ENCODE measurements at regions not wholly inside any gene's neighbourhood (a gene's known extent, or its start where the extent isn't known, plus 50 kb on each side); places are given as distances from the start of the nearest gene placed in this dataset.

DNA sequence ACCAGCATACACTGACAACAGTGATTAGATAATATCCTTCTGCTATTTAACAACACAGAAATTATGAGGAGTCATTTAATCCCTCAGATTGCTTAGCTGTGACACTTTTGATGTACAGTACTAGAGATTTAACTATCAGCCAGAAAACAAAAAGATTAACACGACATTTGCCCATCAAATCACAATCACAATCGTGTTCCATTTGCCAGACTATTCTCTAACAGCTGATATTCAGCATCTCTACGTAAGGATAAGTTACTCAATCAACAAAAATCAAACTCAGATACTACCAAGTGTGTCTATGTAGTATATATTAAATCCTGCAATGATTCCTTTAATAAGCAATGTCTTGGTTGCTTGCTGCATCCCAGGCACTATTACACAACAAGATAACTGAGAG is 558.7 kb upstream of the USP15 start:
- Histone ChIP-seq H3K9me3 (replicated peaks; ENCODE audit: control insufficient read depth, insufficient read depth, low read depth, low read length) (0 out of 2 replicates have a peak, but pooled peaks cover 2% of the 10 kb centered on the region), H2AFZ (ENCODE audit: low read depth, low read length) (no peak overlapping the region), H3K79me2 (ENCODE audit: control insufficient read depth, insufficient read depth, low read length) (no peaks in the 10 kb centered on the region), H3K4me1 (replicated peaks in 1 of 2; ENCODE audit: control insufficient read depth in 2 of 2, insufficient read depth in 2 of 2, low read length in 2 of 2) (no peaks in the 10 kb centered on the region), H3K27ac (ENCODE audit: extremely low read depth, low read depth, low read length) (no peak overlapping the region), H3K27me3 (ENCODE audit: control insufficient read depth in 2 of 2, insufficient read depth in 2 of 2, low read length in 2 of 2) (no peaks in the 10 kb centered on the region), H3K4me3 (no peak overlapping the region), H4K20me1 (replicated peaks; ENCODE audit: control insufficient read depth, insufficient read depth, low read length) (no peaks in the 10 kb centered on the region), H3K36me3 (ENCODE audit: control insufficient read depth, insufficient read depth, low read length) (no peaks in the 10 kb centered on the region), H3K9ac (ENCODE audit: insufficient read depth in 1 of 2, low read depth in 2 of 2, low read length in 2 of 2) (no peak overlapping the region), H3K4me2 (ENCODE audit: insufficient read depth, low read length) (no peak overlapping the region), H3K9me1 (ENCODE audit: control insufficient read depth, insufficient read depth, low read length) (no peaks in the 10 kb centered on the region)
- no peak for DNase-seq (ENCODE audit: extremely low read depth in 1 of 4, low spot score in 3 of 4)
- in situ Hi-C loops (cut with MboI) (no loop called here), intact Hi-C loops (cut with micrococcal nuclease) (no loop called here)
- ChIA-PET CTCF (ENCODE audit: low intra/inter-chr PET ratio) (no interaction called here), POLR2A (no interaction called here)
- TF ChIP-seq SNIP1 (IDR thresholded peaks at IDR 0.05; ENCODE audit: low read depth): no peak
- TF ChIP-seq ARID4B (CRISPR knock-in tag; IDR thresholded peaks at IDR 0.05): no peak
- no peak for FAIRE-seq
- ATAC-seq: no peak
- no TSS peak for BruUV-seq (replicated peaks)
- 0% methylated on average over 3 of the region's 3 CpGs for WGBS (ENCODE audit: insufficient coverage, low coverage, missing lambda C conversion rate)

Data from K562 (cell line).